Thymus (tissue), 11 donors: ENCODE measurements at regions not wholly inside any gene's neighbourhood (a gene's known extent, or its start where the extent isn't known, plus 50 kb on each side); places are given as distances from the start of the nearest gene placed in this dataset.

ENCODE experiments used
- DNase-seq, 9 donors: peaks; one replicate each; pipeline ENCODE4 v3.0.0-alpha.2; 2013; ENCODE audit warnings: low spot score in 9 of 9, low read depth in 6 of 9, missing footprints in 1 of 9
- H3K27ac ChIP-seq, 2 donors: one replicate each; pipeline ENCODE4 v1.5.1; 2013; ENCODE audit warnings: control low read depth in 1 of 2, low read depth in 1 of 2, low read length in 1 of 2, mild to moderate bottlenecking in 1 of 2, moderate library complexity in 1 of 2
- H3K27me3 ChIP-seq, 2 donors: one replicate each; pipeline ENCODE4 v1.5.1; 2013; ENCODE audit warnings: low read length in 1 of 2; ENCODE audit not compliant: control insufficient read depth in 2 of 2, insufficient read depth in 1 of 2
- H3K36me3 ChIP-seq, 2 donors: one replicate each; pipeline ENCODE4 v1.5.1; 2013; ENCODE audit warnings: low read length in 1 of 2, mild to moderate bottlenecking in 1 of 2, moderate library complexity in 1 of 2; ENCODE audit not compliant: control insufficient read depth in 2 of 2, insufficient read depth in 2 of 2
- H3K4me1 ChIP-seq, 2 donors: one replicate each; pipeline ENCODE4 v1.5.1; 2013; ENCODE audit warnings: low read length in 2 of 2; ENCODE audit not compliant: control insufficient read depth in 2 of 2, insufficient read depth in 2 of 2
- H3K4me3 ChIP-seq, 2 donors: one replicate each; pipeline ENCODE4 v1.5.1; 2013; ENCODE audit warnings: low read length in 2 of 2, control low read depth in 1 of 2, mild to moderate bottlenecking in 1 of 2
- H3K9me3 ChIP-seq, 2 donors: one replicate each; pipeline ENCODE4 v1.5.1; 2013; ENCODE audit warnings: low read length in 1 of 2, mild to moderate bottlenecking in 1 of 2; ENCODE audit not compliant: control insufficient read depth in 2 of 2, insufficient read depth in 1 of 2
- WGBS: extraction: QIAGEN DNeasy Blood & Tissue Kit; methylation state at CpG from one replicate; pipeline ENCODE4 v1.1.7; 2013; 5-methylcytosine and 5-hydroxymethylcytosine counted together
- donor health status: healthy.

GRCh38 chr6:164554700-164555476, 754.5 kb downstream of the C6orf118 start:
- DNase-seq: no peak
- WGBS: 86% methylated on average over 10 of the region's 10 CpGs
- Histone ChIP-seq H3K27ac (no peak overlapping the region), H3K4me3 (no peak overlapping the region), H3K9me3 (peaks cover 1 to 12% of the 10 kb centered on the region in 2 donors), H3K4me1 (no peaks in the 10 kb centered on the region), H3K36me3 (no peaks in the 10 kb centered on the region), H3K27me3 (no peaks in the 10 kb centered on the region)

DNA sequence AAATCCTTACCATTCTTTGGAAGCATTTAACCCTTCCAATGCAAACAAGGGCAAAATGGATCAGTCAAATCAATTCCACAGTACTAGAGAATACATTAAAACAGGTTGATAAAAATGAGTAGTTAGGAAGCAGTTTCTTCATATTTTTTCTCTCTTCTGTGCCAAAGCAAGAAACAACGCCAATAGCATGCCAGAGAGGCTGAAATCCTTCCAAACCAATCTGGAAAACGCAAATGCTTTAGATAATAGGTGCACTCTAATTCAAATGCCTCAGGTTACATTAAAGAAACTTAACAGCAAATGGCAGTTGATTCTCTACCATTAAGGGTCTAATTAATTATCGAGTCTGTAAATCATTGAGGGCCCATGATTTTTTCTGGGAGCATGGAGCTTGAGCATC, 755.2 kb downstream of the C6orf118 start:
- Histone ChIP-seq H3K36me3 (no peaks in the 10 kb centered on the region), H3K9me3 (peaks cover 1 to 12% of the 10 kb centered on the region in 2 donors), H3K27me3 (no peaks in the 10 kb centered on the region), H3K4me3 (no peak overlapping the region), H3K27ac (no peak overlapping the region), H3K4me1 (no peaks in the 10 kb centered on the region)
- 87% methylated on average over 3 of the region's 3 CpGs for WGBS
- DNase-seq: no peak

DNA sequence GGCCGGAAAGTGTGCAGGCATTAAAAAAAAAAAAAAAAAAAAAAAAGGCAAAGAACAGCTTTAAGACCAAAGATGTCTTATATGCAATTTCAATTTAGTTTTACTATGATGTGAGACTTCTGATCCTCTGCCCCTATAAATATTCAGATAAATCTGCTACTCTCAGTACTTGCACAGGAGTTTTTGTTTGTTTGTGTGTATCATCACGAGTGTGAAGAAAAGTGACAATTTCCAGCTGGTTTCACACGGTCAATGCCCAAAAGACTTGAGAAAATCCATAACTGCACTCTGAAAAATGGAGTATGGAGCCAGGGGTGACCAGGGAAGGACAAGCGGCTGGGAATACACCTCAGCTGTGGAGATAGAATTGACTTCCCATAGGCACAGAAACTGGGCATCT, 757.7 kb downstream of the C6orf118 start:
- Histone ChIP-seq H3K27me3 (no peaks in the 10 kb centered on the region), H3K4me3 (no peak overlapping the region), H3K36me3 (no peaks in the 10 kb centered on the region), H3K9me3 (peaks cover 1 to 12% of the 10 kb centered on the region in 2 donors), H3K4me1 (no peaks in the 10 kb centered on the region), H3K27ac (no peak overlapping the region)
- DNase-seq: no peak
- WGBS: 87% methylated on average over 4 of the region's 4 CpGs

DNA sequence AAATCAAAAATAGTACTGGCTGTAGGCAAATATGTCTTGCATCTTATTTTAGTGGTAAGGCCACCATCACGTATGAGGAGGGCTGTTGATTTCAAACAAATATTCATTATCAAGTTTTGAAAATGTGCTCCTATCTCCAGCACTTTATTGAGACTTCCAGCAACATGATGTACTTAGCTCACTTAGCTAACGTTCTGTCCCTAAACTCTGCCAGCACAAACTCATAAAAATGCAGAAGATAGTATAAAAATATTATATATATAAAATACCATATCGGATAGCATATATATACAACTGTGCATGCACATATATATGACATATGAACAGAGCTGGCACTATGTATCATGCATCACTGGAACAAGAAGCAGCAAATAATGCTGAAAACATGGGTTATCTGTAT, 762.3 kb downstream of the C6orf118 start:
- no peaks in the 10 kb centered on the region for H3K27me3 ChIP-seq
- H3K4me3 ChIP-seq: no peak overlapping the region
- peaks cover 0 to 4% of the 10 kb centered on the region in 2 donors for H3K9me3 ChIP-seq
- 91% methylated on average over 3 of the region's 3 CpGs for WGBS
- no peaks in the 10 kb centered on the region for H3K4me1 ChIP-seq
- H3K27ac ChIP-seq: no peak overlapping the region
- H3K36me3 ChIP-seq: no peaks in the 10 kb centered on the region
- DNase-seq: no peak

- no peak for DNase-seq
- Histone ChIP-seq H3K4me1 (no peaks in the 10 kb centered on the region), H3K9me3 (no peaks in the 10 kb centered on the region), H3K27me3 (no peaks in the 10 kb centered on the region), H3K36me3 (no peaks in the 10 kb centered on the region), H3K27ac (no peak overlapping the region), H3K4me3 (no peak overlapping the region)
- WGBS: 97% methylated on average over 2 of the region's 2 CpGs
Measured at GRCh38 chr6:164546263-164546662, 763.1 kb downstream of the C6orf118 start.

DNA sequence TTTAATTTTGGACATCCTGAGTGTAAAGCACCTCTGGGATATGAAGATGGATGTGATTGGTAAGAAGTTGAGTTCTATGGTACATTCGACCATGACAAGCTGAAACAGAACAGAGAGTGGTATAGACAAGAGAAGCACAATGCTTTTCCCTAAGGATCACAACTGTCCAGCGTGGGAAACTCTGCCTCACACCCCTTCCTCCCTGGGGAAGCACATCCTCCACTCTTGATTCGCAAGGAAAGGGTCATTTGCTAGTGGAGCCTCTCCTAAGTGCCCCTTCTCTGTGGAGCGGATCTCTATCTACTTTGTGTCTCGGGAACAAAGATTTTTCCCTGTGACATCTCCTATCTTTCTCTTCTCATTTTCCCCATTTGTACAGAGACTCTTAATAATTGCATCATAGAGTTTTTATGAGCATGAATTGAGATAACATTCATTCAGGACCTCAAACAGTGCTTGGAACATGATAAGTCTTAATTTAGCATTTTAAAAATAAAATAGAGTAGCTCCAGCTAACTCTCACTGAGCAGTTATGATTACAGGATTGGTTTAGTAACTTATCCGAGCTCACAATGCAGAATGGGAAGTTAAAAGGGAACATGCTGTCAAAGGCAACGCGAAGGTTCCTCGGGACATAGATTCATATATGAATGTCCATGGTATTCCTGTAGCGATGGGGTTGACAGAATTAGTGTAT, 775.2 kb downstream of the C6orf118 start:
- Histone ChIP-seq H3K27ac (no peak overlapping the region), H3K9me3 (peaks cover 1 to 8% of the 10 kb centered on the region in 2 donors), H3K4me3 (no peak overlapping the region), H3K27me3 (no peaks in the 10 kb centered on the region), H3K4me1 (no peaks in the 10 kb centered on the region), H3K36me3 (no peaks in the 10 kb centered on the region)
- WGBS: 92% methylated on average over 10 of the region's 10 CpGs
- no peak for DNase-seq

DNA sequence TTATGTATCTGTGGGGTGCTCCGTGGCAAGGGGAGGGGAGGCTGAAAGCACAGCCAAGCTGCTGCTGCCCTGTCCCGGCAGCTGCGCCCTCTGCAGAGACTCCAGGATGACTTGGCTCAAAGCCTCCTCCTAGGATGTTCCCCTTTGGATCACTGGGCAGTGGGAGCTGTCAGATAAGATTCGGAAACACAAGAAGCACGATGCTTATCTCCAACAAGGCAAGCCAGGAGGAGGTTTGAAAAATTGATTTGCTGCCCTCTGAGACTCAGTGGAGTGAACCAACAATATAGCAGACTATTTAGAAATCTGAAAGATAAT, 776.4 kb downstream of the C6orf118 start:
- H3K27ac ChIP-seq: no peak overlapping the region
- no peaks in the 10 kb centered on the region for H3K36me3 ChIP-seq
- H3K27me3 ChIP-seq: no peaks in the 10 kb centered on the region
- WGBS: 29% methylated on average over 5 of the region's 5 CpGs
- peaks cover 1 to 8% of the 10 kb centered on the region in 2 donors for H3K9me3 ChIP-seq
- DNase-seq: no peak
- no peaks in the 10 kb centered on the region for H3K4me1 ChIP-seq
- no peak overlapping the region for H3K4me3 ChIP-seq

GRCh38 chr6:164532198-164533044, 777.0 kb downstream of the C6orf118 start:
- Histone ChIP-seq H3K27me3 (no peaks in the 10 kb centered on the region), H3K4me1 (no peaks in the 10 kb centered on the region), H3K27ac (no peak overlapping the region), H3K36me3 (no peaks in the 10 kb centered on the region), H3K9me3 (peaks cover 1 to 8% of the 10 kb centered on the region in 2 donors), H3K4me3 (no peak overlapping the region)
- no peak for DNase-seq
- WGBS: 42% methylated on average over 9 of the region's 9 CpGs

GRCh38 chr6:164531736-164532135, 777.7 kb downstream of the C6orf118 start:
- WGBS: 93% methylated on average over 3 of the region's 3 CpGs
- Histone ChIP-seq H3K27ac (no peak overlapping the region), H3K4me3 (no peak overlapping the region), H3K4me1 (no peaks in the 10 kb centered on the region), H3K9me3 (peaks cover 1 to 8% of the 10 kb centered on the region in 2 donors), H3K36me3 (no peaks in the 10 kb centered on the region), H3K27me3 (no peaks in the 10 kb centered on the region)
- DNase-seq: no peak
